NCI-H2081 (cell line): ENCODE measurements at regions not wholly inside any gene's neighbourhood (a gene's known extent, or its start where the extent isn't known, plus 50 kb on each side); places are given as distances from the start of the nearest gene placed in this dataset.

Source experiments
- DNase-seq, 2 experiments: peaks; one replicate each; lab custom pipeline; 2025; lab: John Stamatoyannopoulos, UW

GRCh38 chr10:35693800-35694199 lies 51.7 kb upstream of the FZD8 start:
- no peak for DNase-seq
